Spinal cord (tissue), 9 donors: ENCODE measurements at regions not wholly inside any gene's neighbourhood (a gene's known extent, or its start where the extent isn't known, plus 50 kb on each side); places are given as distances from the start of the nearest gene placed in this dataset.
A peak's percentile ranks its signal among the peaks of the same experiment; 100 is the strongest.

Experiments used
- DNase-seq, 6 donors: peaks; one replicate each; pipeline versions ENCODE4 v3.0.0 to v3.0.0-alpha.2; 2013 to 2015; ENCODE audit warnings: low spot score in 6 of 6, low read depth in 4 of 6
- H3K27ac ChIP-seq: one replicate; pipeline ENCODE4 v1.5.1; 2013; ENCODE audit warnings: low read depth, low read length, control low read depth
- H3K27me3 ChIP-seq: one replicate; pipeline ENCODE4 v1.6.1; 2013; ENCODE audit warnings: low read length; ENCODE audit not compliant: control insufficient read depth, insufficient read depth
- H3K36me3 ChIP-seq: one replicate; pipeline ENCODE4 v1.6.1; 2013; ENCODE audit warnings: low read length; ENCODE audit not compliant: control insufficient read depth, insufficient read depth
- H3K4me1 ChIP-seq: one replicate; pipeline ENCODE4 v1.6.1; 2013; ENCODE audit warnings: low read length; ENCODE audit not compliant: control insufficient read depth, insufficient read depth
- H3K4me3 ChIP-seq: one replicate; pipeline ENCODE4 v1.5.1; 2013; ENCODE audit warnings: low read depth, low read length, control low read depth
- H3K9me3 ChIP-seq: one replicate; pipeline ENCODE4 v1.6.1; 2013; ENCODE audit warnings: low read length; ENCODE audit not compliant: control insufficient read depth, insufficient read depth
- WGBS: methylation state at CpG from one replicate; pipeline ENCODE4 v1.1.5; 2013; ENCODE audit warnings: missing lambda C conversion rate; ENCODE audit not compliant: insufficient coverage; 5-methylcytosine and 5-hydroxymethylcytosine counted together
- donor health status: healthy.

DNA sequence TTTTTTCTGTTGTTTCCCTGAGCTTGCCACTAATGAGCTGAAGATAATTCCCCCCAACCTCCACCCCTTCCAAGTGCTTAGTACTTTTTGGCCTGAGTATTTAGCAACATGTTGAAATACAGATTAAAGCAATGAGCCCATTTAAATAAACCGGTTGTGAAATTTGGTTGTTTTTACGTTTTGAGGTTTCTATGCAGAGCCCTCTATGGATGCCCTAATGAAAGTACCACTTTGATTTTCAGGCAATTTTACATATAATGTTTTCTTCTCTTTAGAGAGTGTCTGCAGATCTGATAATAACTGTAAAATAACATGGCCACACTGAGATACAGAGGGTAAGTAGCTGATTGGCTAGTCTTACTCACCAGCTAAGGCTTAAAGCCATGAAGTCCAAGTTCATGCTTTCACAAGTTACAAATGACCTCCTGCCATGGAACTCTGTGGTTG lies 139.4 kb upstream of the SLC7A14 start:
- H3K27me3 ChIP-seq, result no peaks in the 10 kb centered on the region
- no peak overlapping the region for H3K4me3 ChIP-seq
- no peaks in the 10 kb centered on the region for H3K36me3 ChIP-seq
- no peaks in the 10 kb centered on the region for H3K9me3 ChIP-seq
- H3K27ac ChIP-seq, result no peak overlapping the region
- no CpG with 5 or more reads among the region's 2 CpGs for WGBS
- no peak for DNase-seq
- H3K4me1 ChIP-seq, result peaks cover 4% of the 10 kb centered on the region

DNA sequence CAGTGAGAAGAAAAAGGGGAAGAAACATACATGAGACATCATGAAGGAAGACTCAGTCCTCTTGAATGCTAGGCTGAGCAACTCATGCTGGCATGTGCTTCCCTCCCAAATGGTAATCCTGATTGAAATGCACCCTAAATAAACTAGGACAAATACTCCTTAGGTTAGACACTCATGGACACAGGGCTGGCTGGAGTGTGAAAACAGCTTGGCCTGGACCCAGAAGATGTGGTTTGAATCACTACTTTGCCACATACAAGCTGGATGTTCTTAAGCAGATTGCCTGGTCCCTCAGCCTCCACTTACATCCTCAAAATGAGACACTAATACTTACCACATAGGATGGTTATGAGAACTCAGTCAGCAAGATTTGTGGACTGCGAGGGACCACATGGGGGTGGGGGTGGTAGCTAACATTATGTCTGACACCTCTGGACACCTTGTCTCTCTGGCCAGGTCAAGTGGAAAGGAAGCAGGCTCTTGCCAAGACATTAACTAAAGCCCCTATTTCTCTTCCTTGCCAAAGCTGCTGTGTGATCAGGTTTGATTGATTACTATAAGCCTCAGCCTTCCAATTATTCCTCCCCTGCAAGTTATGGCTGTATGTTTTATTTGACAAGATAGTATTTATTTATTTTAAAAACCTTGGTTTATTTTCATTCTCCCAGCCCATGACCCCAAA lies 138.9 kb upstream of the SLC7A14 start:
- Histone ChIP-seq H3K4me1 (peaks cover 4% of the 10 kb centered on the region), H3K9me3 (no peaks in the 10 kb centered on the region), H3K36me3 (no peaks in the 10 kb centered on the region), H3K27me3 (no peaks in the 10 kb centered on the region), H3K27ac (no peak overlapping the region), H3K4me3 (no peak overlapping the region)
- WGBS, result no CpG with 5 or more reads among the region's 1 CpG
- peak in 1 of 6 donors; percentile 13 for DNase-seq

DNA sequence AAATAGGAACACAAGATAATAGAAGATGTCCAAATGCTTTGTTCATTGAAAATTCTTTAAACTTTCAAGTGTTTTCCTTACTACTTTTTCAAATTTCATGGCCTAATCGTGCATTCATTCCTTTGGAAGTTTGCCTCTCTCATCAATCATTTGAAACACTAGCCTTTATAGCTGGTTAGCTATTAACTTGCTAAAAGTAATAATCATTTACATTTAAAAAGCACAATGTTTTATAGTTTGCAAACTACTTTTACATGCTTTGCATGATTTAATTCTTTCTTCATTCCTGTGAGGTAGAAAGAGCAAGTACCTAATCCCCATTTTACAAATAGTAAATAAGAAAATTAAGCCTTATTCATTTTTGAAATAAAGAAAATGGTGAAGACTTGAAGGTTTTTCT lies 137.4 kb upstream of the SLC7A14 start:
- no CpG with 5 or more reads among the region's 1 CpG for WGBS
- H3K27me3 ChIP-seq, result no peaks in the 10 kb centered on the region
- no peak overlapping the region for H3K27ac ChIP-seq
- no peaks in the 10 kb centered on the region for H3K9me3 ChIP-seq
- peaks cover 4% of the 10 kb centered on the region for H3K4me1 ChIP-seq
- no peak overlapping the region for H3K4me3 ChIP-seq
- no peaks in the 10 kb centered on the region for H3K36me3 ChIP-seq
- DNase-seq, result no peak

DNA sequence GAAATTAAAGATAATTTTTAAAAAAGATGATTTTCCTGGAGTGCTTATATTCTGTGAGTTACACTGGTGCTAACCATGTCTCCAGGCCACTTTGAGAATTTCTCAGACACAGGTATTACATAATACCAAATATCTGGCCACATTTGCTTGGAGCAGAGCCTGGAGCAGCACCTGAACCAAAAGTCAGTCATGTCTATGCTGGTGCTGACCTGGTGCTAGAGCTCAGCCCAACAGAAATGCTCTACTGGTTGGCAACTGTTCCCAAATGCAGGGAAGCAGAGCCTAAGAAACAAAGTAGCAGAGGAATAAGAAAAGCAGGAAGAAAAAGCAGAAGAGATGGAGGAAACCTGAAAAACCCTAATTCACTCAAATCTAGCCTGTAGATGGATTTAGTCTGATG lies 135.7 kb upstream of the SLC7A14 start:
- no peaks in the 10 kb centered on the region for H3K9me3 ChIP-seq
- no peaks in the 10 kb centered on the region for H3K36me3 ChIP-seq
- no peak overlapping the region for H3K4me3 ChIP-seq
- peaks cover 4% of the 10 kb centered on the region for H3K4me1 ChIP-seq
- H3K27me3 ChIP-seq, result no peaks in the 10 kb centered on the region
- no peak for DNase-seq
- no peak overlapping the region for H3K27ac ChIP-seq

DNA sequence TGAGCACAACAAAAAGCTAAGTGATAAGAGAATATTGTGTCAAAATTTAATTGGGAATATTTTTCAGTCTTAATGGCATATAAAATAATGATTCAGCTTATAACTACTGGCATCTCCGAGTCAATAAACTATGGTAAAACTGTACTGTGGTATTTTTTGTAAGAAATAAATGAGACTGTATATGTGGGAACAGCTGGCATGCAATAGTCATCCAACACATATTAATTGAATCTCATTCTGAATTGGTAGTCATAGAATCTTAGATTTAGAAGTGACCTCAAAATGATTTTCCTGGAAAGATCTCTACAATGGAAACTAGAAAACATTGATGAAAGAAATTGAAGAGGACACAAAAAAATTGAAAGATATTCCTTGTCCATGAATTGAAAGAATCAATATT lies 133.4 kb upstream of the SLC7A14 start:
- no peak for DNase-seq
- Histone ChIP-seq H3K4me3 (no peak overlapping the region), H3K27me3 (no peaks in the 10 kb centered on the region), H3K36me3 (no peaks in the 10 kb centered on the region), H3K9me3 (no peaks in the 10 kb centered on the region), H3K4me1 (peaks cover 4% of the 10 kb centered on the region), H3K27ac (no peak overlapping the region)
- no CpG with 5 or more reads among the region's 1 CpG for WGBS

DNA sequence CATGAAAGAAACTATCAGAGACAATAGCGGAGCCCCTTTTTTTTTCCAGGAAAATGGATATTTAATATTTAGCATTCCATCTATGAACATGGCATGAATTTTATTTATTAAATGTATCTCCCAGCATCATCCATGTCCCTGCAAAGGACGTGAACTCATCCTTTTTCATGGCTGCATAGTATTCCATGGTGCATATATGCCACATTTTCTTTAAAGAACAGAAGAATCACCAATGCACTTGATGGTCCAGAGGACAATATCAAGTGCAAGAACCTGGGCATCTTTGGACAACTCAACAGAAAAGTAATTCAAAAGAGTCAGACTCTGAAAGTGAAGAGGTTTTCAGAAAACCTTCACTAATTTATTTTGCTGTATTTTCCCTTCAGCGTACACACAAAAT lies 133.0 kb upstream of the SLC7A14 start:
- Histone ChIP-seq H3K4me1 (peaks cover 4% of the 10 kb centered on the region), H3K27ac (no peak overlapping the region), H3K4me3 (no peak overlapping the region), H3K9me3 (no peaks in the 10 kb centered on the region), H3K27me3 (no peaks in the 10 kb centered on the region), H3K36me3 (no peaks in the 10 kb centered on the region)
- DNase-seq, result no peak
- no CpG with 5 or more reads among the region's 3 CpGs for WGBS

DNA sequence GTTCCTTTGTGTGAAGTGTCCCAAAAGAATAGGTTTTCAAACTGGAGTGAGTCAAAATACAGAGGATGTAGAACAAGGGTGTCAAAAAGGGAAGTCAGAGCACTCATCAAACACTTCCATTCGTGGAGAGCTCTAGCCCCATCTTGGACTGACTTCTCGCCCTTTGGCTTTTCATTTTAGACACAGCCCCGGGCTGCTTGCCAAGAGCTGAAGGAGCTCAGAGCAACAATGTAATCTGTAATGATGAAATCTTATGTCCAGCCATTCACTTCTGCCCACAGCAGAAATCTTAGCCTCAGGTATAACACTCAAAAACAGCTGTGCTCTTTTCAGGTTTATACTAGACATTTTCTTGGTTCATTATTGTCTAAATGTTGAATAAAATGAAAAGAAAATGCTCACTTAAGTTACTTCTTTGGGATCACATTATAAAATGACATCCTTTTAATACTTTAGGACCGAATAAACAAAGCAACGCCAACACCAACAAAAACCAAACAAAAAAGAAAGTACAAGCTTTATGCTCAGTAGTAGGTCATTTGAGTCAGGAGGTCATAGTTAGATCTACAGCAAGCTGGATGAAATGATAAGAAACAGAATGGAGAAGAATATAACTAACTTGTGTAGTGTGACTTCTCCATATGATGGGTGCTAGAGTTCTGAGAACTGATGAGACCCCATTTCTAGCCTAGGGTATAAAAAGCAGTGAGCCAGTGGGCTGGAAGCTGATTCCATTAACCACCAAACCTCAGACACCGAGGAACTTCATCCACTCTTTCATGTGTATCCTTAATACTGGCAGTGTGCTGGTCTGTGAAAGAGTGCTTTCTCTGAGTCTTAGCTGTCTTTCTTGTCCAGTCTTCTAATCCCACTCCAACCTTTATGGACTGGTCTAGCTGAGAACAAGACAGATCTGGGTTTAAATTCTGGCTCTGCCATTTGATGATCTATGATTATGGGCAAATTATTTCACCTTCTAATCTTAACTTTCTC lies 131.8 kb upstream of the SLC7A14 start:
- Histone ChIP-seq H3K4me3 (no peak overlapping the region), H3K4me1 (peaks cover 1% of the 10 kb centered on the region)
- WGBS, result 67% methylated on average over 2 of the region's 6 CpGs

DNA sequence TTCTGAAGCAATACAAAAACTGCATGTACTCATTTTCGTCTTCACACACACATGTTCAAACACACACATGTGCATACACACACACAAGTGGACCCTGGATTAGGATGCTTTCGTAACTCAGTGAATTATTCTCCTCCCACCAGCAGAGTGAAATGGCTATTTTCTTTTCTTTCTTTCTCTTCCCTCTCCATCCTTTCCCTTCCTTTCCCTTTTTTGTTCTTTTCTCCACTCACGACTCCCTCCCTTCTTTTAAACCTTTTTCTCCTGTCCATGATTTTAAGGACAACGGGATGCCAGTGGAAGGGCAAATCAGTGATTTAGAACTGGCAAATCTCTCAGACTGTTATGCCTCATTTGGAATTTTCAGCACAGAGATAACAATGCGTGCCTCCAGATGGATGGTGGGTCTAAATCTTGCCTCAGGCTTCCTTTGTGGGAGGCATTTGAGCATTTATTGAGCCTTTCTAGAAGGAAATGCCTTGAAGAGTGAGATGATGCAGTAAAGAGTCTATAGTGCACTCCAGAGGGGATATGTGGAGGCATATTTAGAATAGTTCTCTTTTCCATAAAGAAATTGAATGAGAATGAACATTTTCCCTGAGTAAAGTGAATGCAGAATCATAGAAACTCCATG lies 130.4 kb upstream of the SLC7A14 start:
- H3K4me3 ChIP-seq, result no peak overlapping the region
- 61% methylated on average over 4 of the region's 5 CpGs for WGBS

More for the DNA sequence above, 131.8 kb upstream of the SLC7A14 start:
- no peaks in the 10 kb centered on the region for H3K27me3 ChIP-seq
- no peaks in the 10 kb centered on the region for H3K9me3 ChIP-seq
- H3K27ac ChIP-seq, result no peak overlapping the region
- no peaks in the 10 kb centered on the region for H3K36me3 ChIP-seq
- no peak for DNase-seq

DNA sequence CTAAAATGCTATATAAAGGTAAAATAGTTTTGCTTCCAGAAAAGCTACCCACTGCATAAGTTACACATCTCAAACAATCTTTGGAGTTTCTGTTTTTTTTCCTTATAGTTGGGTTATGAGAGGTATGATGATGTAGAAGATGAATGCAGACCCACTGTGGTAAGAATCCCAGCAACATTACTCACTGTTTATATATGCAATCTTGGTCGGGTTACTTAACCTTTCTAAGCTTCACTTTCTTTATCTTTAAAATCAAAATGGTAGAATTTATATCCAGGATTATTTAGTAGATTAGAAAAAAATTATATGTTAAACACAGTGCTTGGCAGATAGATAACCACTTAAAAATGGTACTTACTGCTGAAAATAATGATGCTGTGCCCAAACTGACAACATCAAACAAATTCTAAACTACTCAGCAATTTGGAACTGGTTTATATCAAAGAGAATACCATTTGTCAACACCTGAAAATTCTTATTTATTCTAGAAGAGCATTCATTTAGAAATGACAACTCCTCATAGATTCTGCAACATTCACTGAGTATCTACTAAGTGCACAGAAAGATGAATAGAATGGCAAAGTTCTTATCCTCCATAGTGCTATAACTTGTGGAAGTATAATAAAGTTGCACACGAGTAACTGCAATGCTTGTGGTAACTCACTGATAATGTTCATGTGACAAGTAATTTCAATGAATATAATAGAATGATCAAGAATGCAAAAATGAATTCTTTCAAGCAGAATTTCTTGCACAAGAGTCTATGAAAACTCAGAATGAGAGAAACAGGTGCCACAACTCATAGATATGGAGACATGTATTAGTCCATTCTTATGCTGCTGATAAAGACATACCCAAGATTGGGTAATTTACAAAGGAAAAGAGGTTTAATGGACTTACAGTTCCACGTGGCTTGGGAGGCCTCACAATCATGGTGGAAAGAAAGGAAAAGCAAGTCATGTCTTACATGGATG lies 129.0 kb upstream of the SLC7A14 start:
- H3K36me3 ChIP-seq, result no peaks in the 10 kb centered on the region
- no peak overlapping the region for H3K4me3 ChIP-seq
- 67% methylated on average over 1 of the region's 3 CpGs for WGBS
- no peak for DNase-seq
- no peaks in the 10 kb centered on the region for H3K9me3 ChIP-seq
- no peak overlapping the region for H3K27ac ChIP-seq
- no peaks in the 10 kb centered on the region for H3K4me1 ChIP-seq
- H3K27me3 ChIP-seq, result no peaks in the 10 kb centered on the region

More for the DNA sequence above, 130.4 kb upstream of the SLC7A14 start:
- no peaks in the 10 kb centered on the region for H3K4me1 ChIP-seq
- H3K9me3 ChIP-seq, result no peaks in the 10 kb centered on the region
- H3K36me3 ChIP-seq, result no peaks in the 10 kb centered on the region
- peak in 1 of 6 donors; percentile 58 for DNase-seq
- no peaks in the 10 kb centered on the region for H3K27me3 ChIP-seq
- no peak overlapping the region for H3K27ac ChIP-seq
